OCI-LY3 (cell line): ENCODE measurements at regions not wholly inside any gene's neighbourhood (a gene's known extent, or its start where the extent isn't known, plus 50 kb on each side); places are given as distances from the start of the nearest gene placed in this dataset.

Experiments used
- H2AFZ ChIP-seq: fragments of 200-600, 300-600 bp; shearing (Covaris generic); 2 replicates; pipeline ENCODE4 v1.6.0; 2014; ENCODE audit warnings: antibody characterized with exemption, low read depth, low read length
- H3K27ac ChIP-seq: fragments of 200-600, 300-600 bp; sonication (generic); 2 replicates; pipeline ENCODE4 v1.5.1; 2014; ENCODE audit warnings: mild to moderate bottlenecking, low read length, moderate library complexity, mixed read lengths
- H3K27me3 ChIP-seq: fragments of 200-600, 300-600 bp; sonication (generic); 2 replicates; pipeline ENCODE4 v1.6.1; 2014; ENCODE audit warnings: low read depth, low read length, mixed read lengths
- H3K36me3 ChIP-seq: fragments of 200-600, 300-600 bp; sonication (generic); replicated peaks from 2 replicates; pipeline ENCODE3; 2014; ENCODE audit warnings: low read depth, low read length, mixed read lengths
- H3K4me1 ChIP-seq: fragments of 300-600, 200-600 bp; sonication (generic); 2 replicates; pipeline ENCODE4 v1.6.1; 2014; ENCODE audit warnings: low read length, mixed read lengths
- H3K4me2 ChIP-seq: fragments of 200-600, 300-600 bp; sonication (generic); 2 replicates; pipeline ENCODE4 v1.6.1; 2014; ENCODE audit warnings: low read length, mixed read lengths
- H3K4me3 ChIP-seq: fragments of 300-600, 200-600 bp; sonication (generic); 2 replicates; pipeline ENCODE4 v1.5.1; 2014; ENCODE audit warnings: antibody characterized with exemption, mild to moderate bottlenecking, low read length, moderate library complexity
- H3K79me2 ChIP-seq: fragments of 300-600, 200-600 bp; shearing (Covaris generic); 2 replicates; pipeline ENCODE4 v1.6.1; 2014; ENCODE audit warnings: mild to moderate bottlenecking, low read length, mixed read lengths
- H3K9ac ChIP-seq: fragments of 300-600, 200-600 bp; shearing (Covaris generic); 2 replicates; pipeline ENCODE4 v1.6.0; 2014; ENCODE audit warnings: mild to moderate bottlenecking, low read length, moderate library complexity
- H3K9me3 ChIP-seq: fragments of 200-600, 300-600 bp; shearing (Covaris generic); 2 replicates; pipeline ENCODE4 v1.6.1; 2014; ENCODE audit warnings: low read length, mixed read lengths; ENCODE audit not compliant: insufficient read depth
- H4K20me1 ChIP-seq: fragments of 200-600, 300-600 bp; sonication (generic); 2 replicates; pipeline ENCODE4 v1.6.1; 2016; ENCODE audit warnings: low read length, mixed read lengths; ENCODE audit not compliant: insufficient read depth
- EZH2phosphoT487 ChIP-seq: fragments of 200-600 bp; shearing (Covaris generic); IDR thresholded peaks from 2 replicates; pipeline ENCODE4 v1.6.1; 2018; ENCODE audit warnings: antibody characterized with exemption, mixed run types, low read depth
- TF ChIP-seq, protein P1 (sequence below): fragments of 200-600, 300-600 bp; sonication (generic); IDR thresholded peaks from 2 replicates; pipeline ENCODE4 v1.5.1; 2014; ENCODE audit warnings: antibody characterized with exemption, low read length, low read depth

DNA sequence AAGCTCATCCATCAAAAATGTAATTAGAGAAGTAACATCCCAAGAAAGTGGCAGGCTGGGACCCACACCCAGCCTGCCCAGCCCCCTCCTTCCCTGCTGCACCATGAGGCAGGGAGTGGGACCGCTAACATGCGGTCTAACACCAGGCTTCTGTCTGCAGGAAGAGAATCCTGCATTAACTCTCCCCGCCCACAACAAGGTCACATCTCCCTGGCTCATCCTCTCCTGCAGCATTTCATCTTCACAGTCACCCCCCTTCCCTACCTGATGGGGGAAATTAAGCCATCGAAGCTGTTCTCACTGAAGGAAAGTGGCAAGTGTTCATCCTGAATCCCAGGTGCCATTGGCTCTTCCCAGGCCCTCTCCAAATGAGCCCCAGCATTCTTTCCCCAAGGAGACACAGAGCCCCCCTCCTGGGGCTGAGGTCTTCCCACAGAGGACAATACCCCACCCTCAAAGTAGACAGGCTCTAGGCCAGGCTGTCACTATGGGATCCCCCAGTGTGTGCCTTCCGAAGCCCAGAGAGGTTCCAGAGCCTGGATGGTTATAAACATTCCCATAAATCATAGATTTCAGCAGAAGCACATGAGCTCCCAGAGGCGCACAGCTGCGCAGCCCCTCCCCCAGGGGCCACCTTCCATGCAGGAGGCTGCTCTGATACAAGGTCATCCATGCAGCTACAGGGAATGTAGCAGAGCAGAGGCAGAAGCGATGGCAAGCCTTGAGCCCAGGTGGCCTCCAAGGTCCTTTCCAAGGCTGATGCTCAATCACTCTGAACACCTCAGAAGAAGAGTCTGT lies 148.0 kb downstream of the OAT start:
- H4K20me1 ChIP-seq: no peaks in the 10 kb centered on the region
- H3K4me3 ChIP-seq: no peak overlapping the region
- H3K4me2 ChIP-seq: no peak overlapping the region
- no peak for TF ChIP-seq EZH2phosphoT487
- TF ChIP-seq, protein P1, sequence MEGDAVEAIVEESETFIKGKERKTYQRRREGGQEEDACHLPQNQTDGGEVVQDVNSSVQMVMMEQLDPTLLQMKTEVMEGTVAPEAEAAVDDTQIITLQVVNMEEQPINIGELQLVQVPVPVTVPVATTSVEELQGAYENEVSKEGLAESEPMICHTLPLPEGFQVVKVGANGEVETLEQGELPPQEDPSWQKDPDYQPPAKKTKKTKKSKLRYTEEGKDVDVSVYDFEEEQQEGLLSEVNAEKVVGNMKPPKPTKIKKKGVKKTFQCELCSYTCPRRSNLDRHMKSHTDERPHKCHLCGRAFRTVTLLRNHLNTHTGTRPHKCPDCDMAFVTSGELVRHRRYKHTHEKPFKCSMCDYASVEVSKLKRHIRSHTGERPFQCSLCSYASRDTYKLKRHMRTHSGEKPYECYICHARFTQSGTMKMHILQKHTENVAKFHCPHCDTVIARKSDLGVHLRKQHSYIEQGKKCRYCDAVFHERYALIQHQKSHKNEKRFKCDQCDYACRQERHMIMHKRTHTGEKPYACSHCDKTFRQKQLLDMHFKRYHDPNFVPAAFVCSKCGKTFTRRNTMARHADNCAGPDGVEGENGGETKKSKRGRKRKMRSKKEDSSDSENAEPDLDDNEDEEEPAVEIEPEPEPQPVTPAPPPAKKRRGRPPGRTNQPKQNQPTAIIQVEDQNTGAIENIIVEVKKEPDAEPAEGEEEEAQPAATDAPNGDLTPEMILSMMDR: no peak
- no peak overlapping the region for H3K27ac ChIP-seq
- no peaks in the 10 kb centered on the region for H3K79me2 ChIP-seq
- no peak overlapping the region for H2AFZ ChIP-seq
- no peaks in the 10 kb centered on the region for H3K9me3 ChIP-seq
- no peak overlapping the region for H3K9ac ChIP-seq
- H3K4me1 ChIP-seq: no peaks in the 10 kb centered on the region
- no peaks in the 10 kb centered on the region for H3K27me3 ChIP-seq
- H3K36me3 ChIP-seq: no peaks in the 10 kb centered on the region

DNA sequence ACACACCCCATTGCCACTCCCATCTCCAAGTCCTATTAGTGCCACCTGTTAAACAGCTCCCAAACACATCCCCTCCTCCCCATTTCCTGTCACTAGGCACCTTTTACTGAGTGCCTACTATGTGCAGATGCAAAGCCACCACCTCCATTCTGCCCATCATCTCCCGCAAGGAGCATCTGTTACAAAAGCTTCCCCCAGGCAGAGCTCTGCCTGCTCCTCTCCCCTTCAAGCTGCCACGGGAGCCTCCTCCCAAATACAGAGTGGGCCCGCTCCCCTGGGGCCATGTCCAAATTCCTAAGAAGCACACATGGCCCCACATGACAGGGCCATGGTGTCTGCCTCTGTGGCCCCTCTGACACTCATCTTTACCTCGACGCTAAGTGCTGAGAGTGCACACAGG lies 149.7 kb downstream of the OAT start:
- no peak overlapping the region for H3K9ac ChIP-seq
- no peak overlapping the region for H2AFZ ChIP-seq
- no peaks in the 10 kb centered on the region for H3K36me3 ChIP-seq
- H3K4me3 ChIP-seq: no peak overlapping the region
- no peaks in the 10 kb centered on the region for H3K4me1 ChIP-seq
- TF ChIP-seq, protein P1: no peak
- no peak for TF ChIP-seq EZH2phosphoT487
- no peaks in the 10 kb centered on the region for H3K9me3 ChIP-seq
- H3K27ac ChIP-seq: no peak overlapping the region
- no peak overlapping the region for H3K4me2 ChIP-seq
- H3K79me2 ChIP-seq: no peaks in the 10 kb centered on the region
- no peaks in the 10 kb centered on the region for H3K27me3 ChIP-seq
- no peaks in the 10 kb centered on the region for H4K20me1 ChIP-seq

GRCh38 chr10:124267911-124268549 lies 150.7 kb downstream of the OAT start:
- Histone ChIP-seq H3K36me3 (no peaks in the 10 kb centered on the region), H3K27me3 (no peaks in the 10 kb centered on the region)

More at GRCh38 chr10:124267911-124268549, 150.7 kb downstream of the OAT start:
- no peak overlapping the region for H3K27ac ChIP-seq
- H3K4me1 ChIP-seq: no peaks in the 10 kb centered on the region
- H2AFZ ChIP-seq: no peak overlapping the region
- H4K20me1 ChIP-seq: no peaks in the 10 kb centered on the region
- TF ChIP-seq, protein P1: no peak
- TF ChIP-seq EZH2phosphoT487: no peak
- H3K79me2 ChIP-seq: no peaks in the 10 kb centered on the region
- no peak overlapping the region for H3K9ac ChIP-seq
- H3K4me2 ChIP-seq: no peak overlapping the region
- H3K4me3 ChIP-seq: no peak overlapping the region
- no peaks in the 10 kb centered on the region for H3K9me3 ChIP-seq
